Left colon (tissue), 2 donors: ENCODE measurements at regions not wholly inside any gene's neighbourhood (a gene's known extent, or its start where the extent isn't known, plus 50 kb on each side); places are given as distances from the start of the nearest gene placed in this dataset.
A peak's percentile ranks its signal among the peaks of the same experiment; 100 is the strongest.
"Not testable (repeated sequence)": the region's sequence is repeated elsewhere in the genome, so short reads cannot be mapped to it uniquely, and the experiment has no call there.

Experiments
- ATAC-seq: fragments of 200-7000 bp; cut with Tn5 transposase; one replicate; pipeline ENCODE4 v1.9.1; 2020; ENCODE audit warnings: mild to moderate bottlenecking, moderate library complexity
- DNase-seq, 2 donors: peaks; one replicate each; pipeline ENCODE4 v3.0.0-alpha.2; 2020
- intact Hi-C, 2 donors: fragments of 100-400 bp; cut with DNase I in 1 of 2; cut with micrococcal nuclease in 1 of 2; formaldehyde crosslinking; loops; one replicate each; pipeline versions ENCODE4 v1.11.2 to v1.14.0; 2022; cut with DNase I, micrococcal nuclease
- donor health status: DM: no; HTN: no; CAD: no.
- donor health status: DM: yes; HTN: yes; CAD: no.

GRCh38 chr14:35174342-35174741 lies 52.0 kb downstream of the PRORP start:
- no peak for DNase-seq
- ATAC-seq: no peak
- intact Hi-C loops: no loop called here

GRCh38 chr14:35180179-35180578 lies 57.8 kb downstream of the PRORP start:
- intact Hi-C loops: no loop called here
- ATAC-seq (no peak), DNase-seq (no peak)

- intact Hi-C loops, DNase-seq, ATAC-seq: not testable (repeated sequence)
Observed at GRCh38 chr14:35184891-35185290, 62.5 kb downstream of the PRORP start.

- DNase-seq: no peak
- intact Hi-C loops: no loop called here
- ATAC-seq: no peak
Observed at GRCh38 chr14:35189422-35189821, 67.1 kb downstream of the PRORP start.

- intact Hi-C loops: no loop called here
- ATAC-seq (no peak), DNase-seq (no peak)
Observed at GRCh38 chr14:35193161-35193560, 70.8 kb downstream of the PRORP start.

- DNase-seq, ATAC-seq, intact Hi-C loops: not testable (repeated sequence)
Observed at GRCh38 chr14:35194183-35194582, 71.8 kb downstream of the PRORP start.

GRCh38 chr14:35196571-35196970 lies 74.2 kb downstream of the PRORP start:
- ATAC-seq: peak; percentile 41
- intact Hi-C loops: no loop called here
- DNase-seq: no peak

- ATAC-seq (peak; percentile 62), DNase-seq (no peak)
- intact Hi-C loops: no loop called here
Observed at GRCh38 chr14:35197015-35197414, 74.7 kb downstream of the PRORP start.

- no peak for DNase-seq
- intact Hi-C loops: no loop called here
- no peak for ATAC-seq
Observed at GRCh38 chr14:35201066-35201465, 78.7 kb downstream of the PRORP start.

GRCh38 chr14:35202195-35202594 lies 79.8 kb downstream of the PRORP start:
- ATAC-seq (no peak), DNase-seq (no peak)
- intact Hi-C loops: no loop called here

GRCh38 chr14:35205737-35206136 lies 83.4 kb downstream of the PRORP start:
- no peak for ATAC-seq
- intact Hi-C loops: no loop called here
- no peak for DNase-seq

GRCh38 chr14:35211067-35211466 lies 81.1 kb upstream of the PSMA6 start:
- intact Hi-C loops: no loop called here
- ATAC-seq (no peak), DNase-seq (no peak)

- intact Hi-C loops: no loop called here
- ATAC-seq: no peak
- DNase-seq: no peak
Observed at GRCh38 chr14:35212471-35213142, 79.6 kb upstream of the PSMA6 start.

GRCh38 chr14:35213143-35213788 lies 78.9 kb upstream of the PSMA6 start:
- intact Hi-C loops: no loop called here
- ATAC-seq: no peak
- no peak for DNase-seq

- intact Hi-C loops: no loop called here
- ATAC-seq (no peak), DNase-seq (no peak)
Observed at GRCh38 chr14:35213869-35214387, 78.3 kb upstream of the PSMA6 start.

- ATAC-seq, DNase-seq, intact Hi-C loops: not testable (repeated sequence)
Observed at GRCh38 chr14:35214402-35214801, 77.8 kb upstream of the PSMA6 start.

- peak; percentile 39 for ATAC-seq
- intact Hi-C loops: loop anchor here in 1 of 2 donors (5.0 kb wide), 1 partner anchor 197 kb away; no protein-coding TSS in a partner anchor
- no peak for DNase-seq
Observed at GRCh38 chr14:35215110-35215813, 76.9 kb upstream of the PSMA6 start.

GRCh38 chr14:35218176-35218575 lies 74.0 kb upstream of the PSMA6 start:
- intact Hi-C loops: loop anchor here in 1 of 2 donors (5.0 kb wide), 1 partner anchor 194 kb away; no protein-coding TSS in a partner anchor
- ATAC-seq, DNase-seq: not testable (repeated sequence)

- ATAC-seq (no peak), DNase-seq (no peak)
- intact Hi-C loops: loop anchor here in 1 of 2 donors (5.0 kb wide), 1 partner anchor 193 kb away; no protein-coding TSS in a partner anchor
Observed at GRCh38 chr14:35218963-35219362, 73.2 kb upstream of the PSMA6 start.
